HG03442 (cell line): ENCODE measurements at regions not wholly inside any gene's neighbourhood (a gene's known extent, or its start where the extent isn't known, plus 50 kb on each side); places are given as distances from the start of the nearest gene placed in this dataset.

Source experiments
- ATAC-seq: cut with Tn5 transposase; IDR thresholded peaks from one replicate; pipeline ENCODE4 v1.9.1; 2021; ENCODE audit warnings: mild to moderate bottlenecking, moderate library complexity; ENCODE audit not compliant: unreplicated experiment

DNA sequence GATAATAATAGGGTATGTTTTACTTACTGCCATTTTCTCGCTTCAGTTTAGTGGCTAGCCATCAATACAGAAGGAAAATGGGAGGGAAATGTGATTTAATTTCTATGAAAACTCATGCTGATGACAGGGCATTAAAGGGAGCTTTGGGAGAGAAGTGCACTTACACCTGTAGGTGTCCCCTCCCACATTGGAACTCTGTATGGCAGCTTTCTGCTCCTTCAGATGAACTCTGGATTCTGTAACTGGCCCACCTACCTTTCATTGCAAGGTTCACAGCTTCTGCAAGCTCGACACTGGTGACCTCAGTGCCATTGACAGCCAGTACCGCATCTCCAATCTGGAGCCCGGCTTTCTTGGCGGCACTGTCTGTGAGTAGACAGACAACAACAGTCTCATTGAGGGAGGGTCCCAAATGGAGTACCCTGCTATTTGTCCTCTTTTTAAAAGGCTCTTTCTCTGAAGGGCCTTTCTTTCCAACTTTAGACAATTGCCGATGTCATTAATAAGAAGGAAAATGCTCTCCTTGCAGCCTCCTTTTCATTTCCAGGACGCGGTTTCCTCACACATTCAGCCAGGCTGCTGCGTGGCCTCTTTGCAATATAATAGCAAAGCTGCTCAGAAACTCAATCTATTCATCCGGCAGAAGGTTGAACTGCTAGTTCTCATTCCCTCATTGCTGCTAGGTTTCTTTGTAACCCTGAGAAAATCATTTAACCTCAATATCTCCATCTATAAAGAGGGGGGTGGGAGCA, 63.6 kb downstream of the NUDT12 start:
- no peak for ATAC-seq

DNA sequence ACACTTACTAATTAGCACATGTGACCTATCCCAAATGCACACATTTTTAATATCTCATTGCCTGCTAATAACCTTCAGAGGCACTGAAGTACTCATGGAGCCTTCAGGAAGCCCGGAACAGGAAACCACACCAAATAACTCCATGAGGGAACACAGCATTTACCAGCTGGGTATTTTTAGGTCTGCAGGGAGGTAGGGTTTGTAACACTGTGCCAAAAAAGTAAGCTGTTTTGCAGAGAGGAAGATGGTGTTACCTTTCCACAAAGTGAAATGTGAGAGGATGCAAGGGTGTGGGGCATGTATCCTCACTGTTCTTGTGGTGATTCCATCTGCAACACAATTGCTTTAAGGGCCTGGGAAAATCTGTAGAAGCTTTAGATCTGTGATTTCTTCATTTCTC, 64.4 kb downstream of the NUDT12 start:
- ATAC-seq = no peak

DNA sequence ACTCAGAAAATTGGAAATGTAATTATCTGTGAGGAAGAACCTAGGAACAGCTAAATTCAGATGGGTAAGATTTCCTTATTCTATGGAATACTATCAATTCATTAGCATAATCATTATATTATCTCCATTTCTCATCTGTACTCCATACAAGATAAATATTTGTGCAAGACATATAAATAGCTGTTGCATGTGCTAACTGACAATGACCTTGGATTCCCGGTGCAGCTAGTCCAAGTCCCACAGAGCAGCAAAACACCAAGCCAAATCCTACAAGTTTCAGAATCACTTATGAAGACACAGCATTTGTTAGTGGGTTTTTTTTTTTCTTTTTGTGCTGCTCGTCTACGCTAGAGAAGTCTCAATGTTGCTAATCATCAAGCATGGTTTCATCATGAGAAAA, 64.8 kb downstream of the NUDT12 start:
- ATAC-seq = no peak

DNA sequence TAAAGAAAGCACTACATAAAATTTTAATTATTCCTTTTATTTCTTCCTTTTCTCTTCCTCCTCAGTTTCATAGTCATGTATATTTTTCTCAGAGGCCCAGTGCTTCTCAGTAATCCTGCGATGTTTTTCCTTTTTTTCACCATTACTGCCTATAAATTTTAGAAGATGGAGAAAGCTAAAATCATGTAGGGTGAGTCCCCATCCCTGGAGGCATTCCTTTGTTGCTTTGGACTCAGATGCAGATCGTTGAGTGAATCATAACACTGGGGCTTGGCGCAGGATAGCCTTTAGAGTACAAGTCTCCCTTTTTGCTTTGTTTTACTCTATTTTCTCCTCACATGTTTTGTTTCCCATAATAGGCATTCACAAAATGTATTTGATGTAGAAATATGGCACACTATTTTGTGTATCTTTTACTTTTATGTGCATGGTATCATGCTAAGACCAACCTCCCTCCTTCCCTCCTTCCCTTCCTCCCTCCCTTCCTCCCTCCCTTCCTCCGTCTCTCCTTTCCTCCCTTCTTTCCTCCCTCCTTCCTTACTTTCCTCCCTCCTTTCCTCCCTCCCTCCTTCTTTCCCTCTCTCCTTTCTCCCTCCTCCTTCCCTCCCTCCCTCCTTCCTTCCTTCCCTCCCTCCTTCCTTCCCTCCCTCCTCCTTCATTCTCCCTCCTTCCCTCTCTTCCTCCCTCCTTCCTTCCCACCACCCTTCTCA, 72.4 kb downstream of the NUDT12 start:
- no peak for ATAC-seq

DNA sequence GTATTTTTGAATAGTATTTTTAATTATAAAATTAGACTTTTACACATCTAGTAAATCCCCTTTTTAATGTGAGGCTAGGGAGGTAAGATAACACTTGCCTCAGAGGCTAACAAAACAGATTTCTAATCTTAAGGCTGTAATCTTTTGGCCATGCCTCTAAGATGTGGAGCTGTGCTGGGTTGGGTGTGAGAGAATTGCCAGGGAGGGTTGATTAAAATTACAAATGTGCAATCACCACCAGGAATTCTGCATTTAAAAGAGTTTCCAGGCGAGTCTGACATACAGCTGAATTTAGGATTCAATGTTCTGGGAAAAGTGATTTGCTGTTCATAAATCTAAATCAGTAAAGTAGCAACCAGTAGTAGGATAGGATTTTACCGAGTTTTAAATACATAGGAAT, 73.3 kb downstream of the NUDT12 start:
- ATAC-seq = no peak

DNA sequence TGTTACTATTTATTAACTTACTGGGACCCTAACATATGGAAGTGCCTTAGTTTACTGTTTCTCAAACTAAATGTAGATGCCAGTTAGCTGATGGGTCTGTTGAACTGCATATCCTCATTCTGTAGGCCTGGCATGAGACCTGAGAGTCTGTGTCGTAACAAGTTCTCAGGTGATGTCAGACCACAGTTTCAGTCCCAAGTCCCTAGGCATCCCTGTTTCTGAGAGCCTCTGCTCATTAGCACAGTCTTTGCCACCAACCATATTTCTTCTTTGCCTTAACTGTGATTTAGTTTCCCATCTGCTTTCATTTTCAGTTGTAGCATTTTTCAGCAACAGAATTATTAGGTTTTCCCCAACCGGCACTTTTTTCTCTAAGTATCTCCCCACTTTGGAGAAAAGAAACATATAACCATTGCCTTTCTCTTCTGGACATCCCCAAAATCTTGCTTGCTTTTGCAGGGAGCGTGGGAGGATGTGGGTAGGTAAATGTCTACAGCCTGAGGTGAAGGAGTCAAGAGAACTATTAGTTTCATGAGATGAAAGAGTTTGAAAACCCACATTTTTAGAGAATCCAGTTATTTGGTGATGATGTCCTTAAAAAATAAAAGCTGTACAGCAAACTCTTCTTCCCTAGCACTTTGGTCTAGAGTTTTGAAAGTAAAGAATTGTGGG, 74.6 kb downstream of the NUDT12 start:
- peak; percentile 69 for ATAC-seq

DNA sequence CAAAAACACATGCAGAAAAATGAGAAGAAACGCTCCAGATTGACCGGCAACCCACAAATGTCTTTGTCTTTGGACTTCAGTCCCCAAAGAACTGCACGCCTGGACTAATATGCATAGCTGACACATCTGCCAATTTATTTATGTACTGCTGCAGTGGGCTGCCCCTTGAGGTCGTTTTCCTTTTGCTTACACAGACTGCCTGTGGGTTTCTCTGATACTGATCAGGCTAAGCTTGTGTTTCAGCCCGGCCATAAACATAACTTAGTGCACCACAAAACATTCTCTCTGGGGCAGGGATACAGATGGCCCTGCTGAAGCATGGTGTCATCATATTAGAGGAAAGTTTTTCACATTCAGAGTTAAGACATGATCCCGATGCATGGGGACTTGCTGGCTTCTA, 75.4 kb downstream of the NUDT12 start:
- no peak for ATAC-seq

DNA sequence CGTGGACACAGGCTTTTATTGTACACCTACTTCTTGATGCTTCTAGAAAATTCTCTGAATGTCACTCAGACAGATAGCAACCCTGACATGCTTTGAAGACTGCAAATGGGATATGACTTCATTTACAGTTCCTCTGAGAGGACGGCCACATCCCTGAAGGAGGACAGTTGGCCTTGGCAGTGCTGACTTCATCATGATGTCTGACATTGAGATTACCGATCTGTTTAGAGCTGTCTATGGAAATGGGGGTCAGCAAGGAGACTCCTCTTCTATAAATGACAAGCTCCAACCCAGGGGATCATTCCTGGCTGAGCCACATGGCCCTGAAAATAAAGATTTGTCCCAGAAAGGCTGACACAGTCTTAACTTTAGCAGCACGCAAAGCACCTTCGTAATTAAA, 75.8 kb downstream of the NUDT12 start:
- no peak for ATAC-seq

DNA sequence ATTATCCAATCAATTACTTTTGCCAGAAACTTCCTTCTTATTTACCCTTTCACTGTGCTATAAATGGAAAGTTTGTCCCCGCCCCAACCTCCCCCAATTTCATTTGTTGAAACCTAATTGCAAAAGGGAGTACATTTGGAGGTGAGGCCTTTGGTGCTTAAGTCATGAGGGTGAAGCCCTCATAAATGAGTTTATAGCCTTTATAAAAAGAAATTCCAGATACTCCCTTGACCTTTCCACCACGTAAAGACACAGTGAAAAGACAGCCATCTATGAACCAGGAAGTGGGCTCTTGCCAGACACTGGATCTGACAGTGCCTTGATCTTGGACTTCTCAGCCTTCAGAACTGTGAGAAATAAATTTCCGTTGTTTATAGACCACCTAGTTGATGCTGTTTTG, 82.3 kb downstream of the NUDT12 start:
- no peak for ATAC-seq

DNA sequence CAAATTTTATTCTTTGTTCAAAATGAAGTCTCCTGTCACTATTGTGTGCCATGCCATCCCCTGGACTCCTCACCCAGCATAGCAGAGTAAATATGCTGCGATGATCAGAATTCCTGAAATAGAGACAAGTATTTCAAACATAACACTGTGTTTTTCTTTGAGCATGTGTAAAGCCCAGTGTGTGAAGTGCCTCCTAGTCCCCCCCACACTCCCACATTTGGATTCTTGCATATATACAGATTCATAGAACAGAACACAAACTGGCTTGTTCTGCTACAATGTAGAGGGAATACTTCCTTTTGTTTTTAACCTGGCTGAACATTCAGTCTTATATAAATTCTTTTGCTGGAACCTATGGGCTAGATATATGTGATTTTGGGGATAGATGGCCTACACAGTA, 84.9 kb downstream of the NUDT12 start:
- ATAC-seq = no peak

DNA sequence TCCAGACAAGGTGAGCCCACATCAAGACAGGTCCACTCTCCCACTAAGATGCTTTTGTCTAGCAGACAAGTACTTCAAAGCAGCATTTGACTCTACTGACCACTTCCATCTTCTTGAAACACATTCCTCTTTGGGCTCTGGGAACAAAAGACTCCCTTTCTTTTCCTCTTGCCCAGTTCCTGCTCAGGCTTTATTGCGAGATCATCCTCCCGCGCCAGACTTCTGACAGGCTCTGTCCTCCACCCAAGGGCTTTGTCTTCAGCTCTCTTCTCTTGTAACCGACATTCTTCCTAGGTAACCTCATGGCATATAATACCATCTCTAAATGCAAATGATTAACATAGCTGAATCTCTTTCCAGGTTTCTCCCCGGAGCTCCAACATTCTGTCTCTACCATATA, 85.8 kb downstream of the NUDT12 start:
- no peak for ATAC-seq

DNA sequence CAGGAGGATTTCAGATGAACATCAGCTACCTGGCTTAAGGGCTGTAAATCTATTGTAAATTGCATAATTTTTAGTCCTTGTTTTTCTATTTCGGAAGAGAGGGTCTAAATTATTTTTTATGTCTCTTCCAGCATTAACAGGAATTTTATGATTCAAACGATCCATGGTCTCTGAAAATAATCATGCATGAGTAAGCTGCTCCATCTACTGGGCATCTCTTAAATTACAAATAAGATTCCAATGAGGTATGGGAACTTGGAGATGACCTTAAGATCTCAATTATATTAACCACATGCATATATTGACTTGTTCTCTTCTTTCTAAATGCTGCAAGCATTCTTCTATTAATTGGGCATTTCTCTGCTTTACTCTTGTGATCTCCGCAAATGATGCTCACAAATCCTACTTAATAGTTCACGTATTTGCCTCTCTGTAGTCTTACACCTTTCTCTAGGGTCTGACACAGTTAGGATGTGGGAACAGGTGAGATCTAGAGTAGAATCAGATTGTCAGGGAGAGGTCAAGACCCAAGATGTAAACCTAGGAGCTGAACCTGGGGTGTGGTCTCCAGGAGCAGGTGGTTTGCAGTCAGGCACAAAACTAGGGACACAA, 86.9 kb downstream of the NUDT12 start:
- peak; percentile 62 for ATAC-seq

DNA sequence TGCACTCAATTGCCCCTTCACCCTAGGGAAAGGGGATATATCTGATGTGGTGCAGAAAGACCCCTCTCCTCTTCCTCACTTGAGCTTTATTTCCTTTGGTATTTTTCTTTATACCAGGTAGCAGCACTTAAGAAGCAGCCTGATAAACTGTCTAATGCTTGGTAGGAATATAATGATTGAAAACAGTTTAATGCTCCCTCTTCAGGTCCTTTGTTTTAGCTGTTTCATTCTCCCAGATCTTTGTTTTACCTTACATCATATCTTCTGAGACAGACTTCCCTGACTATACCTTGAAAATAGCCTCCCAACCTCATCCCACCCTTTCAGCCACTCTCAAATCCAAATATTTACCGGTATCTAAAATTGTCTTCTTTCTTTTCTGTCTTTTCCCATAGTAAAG, 87.9 kb downstream of the NUDT12 start:
- ATAC-seq = no peak

DNA sequence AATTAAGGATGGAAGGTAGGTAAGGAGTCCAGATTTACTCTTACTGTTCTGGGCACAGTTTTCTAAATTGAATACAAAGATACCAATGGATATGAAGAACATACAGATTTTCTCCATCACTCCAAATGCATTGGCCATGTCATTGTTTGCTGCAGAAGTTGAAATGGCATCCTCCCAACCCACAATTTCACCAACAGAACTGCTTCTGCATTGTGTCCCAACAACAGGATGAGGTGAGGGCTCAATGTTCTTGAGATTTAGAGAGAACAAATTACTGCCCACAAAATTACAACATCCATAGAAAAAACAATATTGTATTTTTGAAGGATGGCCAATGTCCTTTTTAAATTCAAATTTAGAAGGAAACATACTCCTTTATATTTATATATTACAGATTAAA, 88.9 kb downstream of the NUDT12 start:
- ATAC-seq = no peak

DNA sequence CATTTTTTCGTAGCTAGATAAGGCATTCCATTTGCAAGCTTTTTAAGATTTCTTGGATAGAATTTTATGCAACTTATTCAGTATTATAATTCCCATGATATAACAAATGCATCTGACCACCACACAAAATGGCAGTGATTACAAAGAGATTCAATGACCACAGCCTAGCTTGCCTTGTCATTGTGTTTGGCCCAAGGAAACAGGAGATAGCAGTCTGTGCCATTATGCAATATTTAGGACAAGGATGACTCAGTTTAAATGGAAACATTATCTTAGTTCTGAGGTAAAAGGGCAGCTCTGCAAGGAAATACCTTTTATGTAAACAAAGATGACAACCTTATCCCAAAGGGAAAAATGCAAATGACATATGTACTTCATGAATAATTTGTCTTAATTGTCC, 89.8 kb downstream of the NUDT12 start:
- no peak for ATAC-seq

DNA sequence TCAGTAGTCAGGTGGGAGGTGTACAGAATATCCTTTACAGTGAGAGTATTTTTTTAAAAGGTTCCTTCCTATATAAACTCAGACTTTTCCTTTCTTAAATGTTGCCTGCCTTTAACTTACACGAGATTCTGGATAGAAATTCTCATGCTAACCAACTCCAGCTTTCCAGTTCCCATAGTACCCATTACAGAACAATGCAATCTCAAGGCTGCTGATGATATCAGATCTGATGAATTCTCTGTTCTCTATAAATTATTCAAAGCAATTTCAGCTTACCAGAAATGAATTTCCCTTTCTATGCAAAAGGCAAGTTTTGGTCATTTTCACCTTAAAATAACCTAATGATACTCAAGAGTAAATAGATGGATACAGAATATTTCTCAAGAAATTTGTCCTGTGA, 90.3 kb downstream of the NUDT12 start:
- ATAC-seq = no peak

DNA sequence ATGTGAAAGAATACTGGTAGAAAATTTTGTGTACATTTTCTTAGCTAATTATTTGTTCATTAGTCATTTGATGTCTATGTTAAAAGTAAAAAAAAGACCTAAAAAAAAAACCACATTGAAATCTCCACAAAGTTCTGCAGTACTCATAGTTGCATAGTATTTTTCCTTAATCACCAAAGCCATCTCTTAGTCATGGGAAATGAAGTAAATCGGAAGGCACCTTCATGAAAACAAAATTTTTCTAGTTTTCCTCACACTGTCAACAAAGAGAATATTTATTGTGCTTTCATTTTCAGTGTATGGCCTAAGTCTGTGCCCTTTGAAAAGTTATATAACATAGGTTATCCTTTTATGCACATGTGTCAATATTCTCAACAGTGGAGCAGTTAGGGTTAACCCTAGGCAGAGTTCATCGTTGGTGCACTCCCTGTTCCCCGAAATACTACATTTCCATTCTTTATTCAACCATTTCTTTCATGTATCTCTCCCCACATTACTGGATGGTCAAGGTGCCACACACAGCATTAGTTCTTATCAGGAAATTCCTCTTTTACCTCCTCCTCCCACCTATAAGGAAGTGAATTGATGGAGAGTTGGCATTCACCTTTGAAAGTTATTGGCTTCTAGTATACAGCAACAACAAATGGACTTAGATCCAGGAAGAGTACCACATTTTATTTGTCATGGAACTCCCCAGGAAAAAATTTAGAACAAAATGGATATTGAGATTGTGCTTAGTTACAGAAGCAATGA, 93.1 kb downstream of the NUDT12 start:
- no peak for ATAC-seq

DNA sequence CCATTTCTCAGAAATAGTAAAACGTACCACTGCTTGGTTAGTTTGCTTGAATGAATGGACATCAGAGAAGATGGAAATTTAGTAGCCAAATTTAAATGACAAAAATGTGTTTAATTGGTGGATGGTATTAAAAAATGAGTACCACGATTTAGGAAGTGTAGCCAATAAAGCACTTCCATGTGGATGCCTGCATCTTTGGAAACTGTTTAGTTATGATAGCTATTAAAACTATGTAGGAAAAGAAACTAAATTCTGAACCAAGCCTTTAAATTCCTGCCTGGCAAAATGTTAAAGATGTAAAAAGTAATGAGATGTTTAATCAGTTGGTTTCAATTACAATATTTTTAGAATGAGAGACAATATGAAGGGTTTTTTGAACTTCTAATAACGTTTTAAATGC, 94.8 kb downstream of the NUDT12 start:
- ATAC-seq = no peak

DNA sequence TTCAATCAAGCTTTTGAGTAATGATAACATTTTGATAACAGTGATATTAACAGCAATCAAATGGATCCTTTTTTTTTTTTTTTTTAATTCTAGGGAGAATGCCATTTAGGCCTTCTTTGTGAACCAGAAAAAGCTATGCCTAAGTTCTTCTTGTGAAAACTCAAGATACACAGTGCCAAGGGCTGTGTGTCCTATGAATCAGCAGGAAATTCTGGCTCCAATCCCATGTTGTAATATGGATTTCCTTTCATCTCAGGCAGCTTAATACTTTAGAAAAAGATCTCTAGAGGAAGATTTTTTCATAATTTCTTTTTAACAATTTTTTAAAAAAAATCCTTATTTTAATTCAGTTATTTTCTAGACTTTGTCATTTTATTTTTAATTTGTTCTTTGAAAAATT, 96.1 kb downstream of the NUDT12 start:
- ATAC-seq = no peak

DNA sequence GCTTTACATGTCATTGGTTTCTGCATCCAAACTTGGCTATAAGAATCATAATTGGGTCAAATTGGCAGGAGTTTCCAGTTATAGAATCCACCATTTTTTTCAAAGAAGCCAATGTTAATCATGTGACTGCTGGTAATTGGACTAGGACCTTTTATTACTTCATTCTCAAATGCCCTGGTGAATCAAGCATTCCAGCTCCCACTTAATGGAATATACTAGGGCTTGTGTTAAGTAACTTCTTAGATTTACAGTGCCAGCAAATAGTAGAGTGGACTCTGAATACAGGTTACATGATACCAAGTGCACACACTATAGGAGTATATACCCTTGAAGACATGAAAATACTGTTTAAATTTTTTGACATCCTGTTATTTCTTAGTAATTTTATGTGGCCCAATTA, 96.7 kb downstream of the NUDT12 start:
- no peak for ATAC-seq

DNA sequence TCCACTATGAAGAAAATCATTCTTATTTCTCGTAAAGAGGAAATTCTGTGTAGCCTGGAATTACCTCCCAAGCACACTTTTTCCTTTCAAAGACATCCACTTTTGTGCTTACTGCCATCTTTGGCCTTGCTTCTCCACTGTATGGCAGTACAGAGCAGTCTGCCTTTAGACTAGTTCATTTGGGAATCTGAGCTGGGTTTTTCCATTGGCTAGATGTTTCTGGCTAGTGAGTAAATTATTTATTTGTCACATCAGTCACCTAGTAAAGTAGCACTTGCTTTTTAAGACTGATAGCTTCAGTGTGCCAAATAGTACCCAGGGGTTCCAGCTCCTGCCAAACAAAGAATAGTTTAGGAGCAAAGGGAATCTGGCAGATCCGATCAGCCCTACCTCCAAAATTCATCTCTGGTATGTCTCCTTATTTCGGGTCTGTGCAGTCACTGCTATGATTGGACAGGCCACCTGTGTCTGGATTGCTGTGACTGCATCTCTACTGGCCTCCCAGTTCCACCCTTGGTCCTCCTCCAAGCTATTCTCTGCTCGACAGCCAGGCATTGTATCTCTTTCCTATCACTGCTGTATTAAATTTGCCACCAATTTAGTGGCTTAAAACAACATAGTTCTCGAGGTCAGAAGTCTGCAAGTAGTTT, 97.6 kb downstream of the NUDT12 start:
- ATAC-seq = no peak
